DOHH2 (cell line): ENCODE measurements at regions not wholly inside any gene's neighbourhood (a gene's known extent, or its start where the extent isn't known, plus 50 kb on each side); places are given as distances from the start of the nearest gene placed in this dataset.

ENCODE experiments used
- H3F3A ChIP-seq: fragments of 200-600 bp; sonication (generic), shearing (Covaris generic); 2 replicates; pipeline ENCODE4 v1.6.0; 2016; ENCODE audit warnings: antibody characterized with exemption, mild to moderate bottlenecking; ENCODE audit not compliant: control insufficient read depth, insufficient read depth
- H3K27ac ChIP-seq: fragments of 200-600 bp; sonication (generic); 2 replicates; pipeline ENCODE4 v1.5.1; 2014; ENCODE audit warnings: low read depth, mild to moderate bottlenecking, low read length, moderate library complexity
- H3K27me3 ChIP-seq: fragments of 200-600 bp; sonication (generic); 2 replicates; pipeline ENCODE4 v1.6.1; 2014; ENCODE audit warnings: mild to moderate bottlenecking, low read length, mixed read lengths; ENCODE audit not compliant: control insufficient read depth
- H3K36me3 ChIP-seq: fragments of 200-600 bp; sonication (generic); 2 replicates; pipeline ENCODE4 v1.6.1; 2014; ENCODE audit warnings: mild to moderate bottlenecking, low read length, moderate library complexity, mixed read lengths; ENCODE audit not compliant: control insufficient read depth
- H3K4me1 ChIP-seq: fragments of 200-600 bp; sonication (generic); 2 replicates; pipeline ENCODE4 v1.6.1; 2014; ENCODE audit warnings: mild to moderate bottlenecking, low read length, mixed read lengths; ENCODE audit not compliant: control insufficient read depth
- H3K4me2 ChIP-seq: fragments of 200-600 bp; sonication (generic); 2 replicates; pipeline ENCODE4 v1.6.0; 2014; ENCODE audit warnings: mild to moderate bottlenecking, low read length, moderate library complexity
- H3K4me3 ChIP-seq: fragments of 200-600 bp; sonication (generic); 2 replicates; pipeline ENCODE4 v1.5.1; 2014; ENCODE audit warnings: mild to moderate bottlenecking, low read length, mixed read lengths
- H3K79me2 ChIP-seq: fragments of 200-600 bp; sonication (generic); 2 replicates; pipeline ENCODE4 v1.6.1; 2014; ENCODE audit warnings: mild to moderate bottlenecking, low read length, mixed read lengths; ENCODE audit not compliant: control insufficient read depth
- H3K9me2 ChIP-seq: fragments of 200-600 bp; sonication (generic); replicated peaks from 2 replicates; pipeline ENCODE4 v1.6.1; 2014; ENCODE audit warnings: mild to moderate bottlenecking, low read length, mixed read lengths; ENCODE audit not compliant: control insufficient read depth
- H3K9me3 ChIP-seq: fragments of 200-600 bp; sonication (generic); 2 replicates; pipeline ENCODE4 v1.6.1; 2014; ENCODE audit warnings: antibody characterized with exemption, low read length, mixed read lengths; ENCODE audit not compliant: control insufficient read depth, insufficient read depth
- H4K20me1 ChIP-seq: fragments of 200-600 bp; sonication (generic); 2 replicates; pipeline ENCODE4 v1.6.0; 2014; ENCODE audit warnings: low read depth, mild to moderate bottlenecking, antibody characterized with exemption, low read length, moderate library complexity; ENCODE audit not compliant: control insufficient read depth, insufficient read depth
- EZH2phosphoT487 ChIP-seq: fragments of 200-600 bp; sonication (generic); IDR thresholded peaks from 2 replicates; pipeline ENCODE4 v1.6.1; 2017; ENCODE audit warnings: borderline replicate concordance, mild to moderate bottlenecking, antibody characterized with exemption, low read length, moderate library complexity, mixed read lengths
- TF ChIP-seq, protein P1 (sequence below): fragments of 200-600 bp; sonication (generic); IDR thresholded peaks from one replicate; pipeline ENCODE4 v1.5.1; 2014; ENCODE audit warnings: antibody characterized with exemption, mild to moderate bottlenecking, low read depth, low read length; ENCODE audit not compliant: poor library complexity, severe bottlenecking

DNA sequence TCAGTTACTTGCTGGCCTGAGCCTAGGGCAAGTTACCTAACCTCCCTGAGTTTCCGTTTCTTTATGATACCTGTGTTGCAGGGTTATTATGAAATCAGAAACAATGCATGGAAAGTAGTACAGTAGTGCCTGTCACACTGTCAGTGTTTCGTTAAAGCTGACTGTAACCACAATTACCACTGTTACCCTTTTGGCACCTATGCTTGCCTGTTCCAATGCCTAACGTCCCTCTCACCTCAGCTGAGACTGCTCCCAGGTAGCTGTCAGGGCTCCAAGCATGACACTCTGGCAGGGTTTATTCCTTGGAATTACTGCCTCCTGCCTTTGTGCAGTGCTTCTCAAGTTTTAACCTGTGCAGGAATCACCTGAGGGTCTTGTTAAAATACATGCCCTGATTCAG, 135.2 kb upstream of the RBMS1 start:
- no peak overlapping the region for H3K4me3 ChIP-seq
- no peaks in the 10 kb centered on the region for H3K79me2 ChIP-seq
- no peaks in the 10 kb centered on the region for H3K4me1 ChIP-seq
- no peaks in the 10 kb centered on the region for H3K36me3 ChIP-seq
- TF ChIP-seq, protein P1, sequence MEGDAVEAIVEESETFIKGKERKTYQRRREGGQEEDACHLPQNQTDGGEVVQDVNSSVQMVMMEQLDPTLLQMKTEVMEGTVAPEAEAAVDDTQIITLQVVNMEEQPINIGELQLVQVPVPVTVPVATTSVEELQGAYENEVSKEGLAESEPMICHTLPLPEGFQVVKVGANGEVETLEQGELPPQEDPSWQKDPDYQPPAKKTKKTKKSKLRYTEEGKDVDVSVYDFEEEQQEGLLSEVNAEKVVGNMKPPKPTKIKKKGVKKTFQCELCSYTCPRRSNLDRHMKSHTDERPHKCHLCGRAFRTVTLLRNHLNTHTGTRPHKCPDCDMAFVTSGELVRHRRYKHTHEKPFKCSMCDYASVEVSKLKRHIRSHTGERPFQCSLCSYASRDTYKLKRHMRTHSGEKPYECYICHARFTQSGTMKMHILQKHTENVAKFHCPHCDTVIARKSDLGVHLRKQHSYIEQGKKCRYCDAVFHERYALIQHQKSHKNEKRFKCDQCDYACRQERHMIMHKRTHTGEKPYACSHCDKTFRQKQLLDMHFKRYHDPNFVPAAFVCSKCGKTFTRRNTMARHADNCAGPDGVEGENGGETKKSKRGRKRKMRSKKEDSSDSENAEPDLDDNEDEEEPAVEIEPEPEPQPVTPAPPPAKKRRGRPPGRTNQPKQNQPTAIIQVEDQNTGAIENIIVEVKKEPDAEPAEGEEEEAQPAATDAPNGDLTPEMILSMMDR: no peak
- TF ChIP-seq EZH2phosphoT487: no peak
- no peaks in the 10 kb centered on the region for H3K9me2 ChIP-seq
- no peaks in the 10 kb centered on the region for H4K20me1 ChIP-seq
- H3K27ac ChIP-seq: no peak overlapping the region
- H3K9me3 ChIP-seq: no peaks in the 10 kb centered on the region
- H3K4me2 ChIP-seq: no peak overlapping the region
- H3K27me3 ChIP-seq: no peaks in the 10 kb centered on the region
- H3F3A ChIP-seq: no peaks in the 10 kb centered on the region

DNA sequence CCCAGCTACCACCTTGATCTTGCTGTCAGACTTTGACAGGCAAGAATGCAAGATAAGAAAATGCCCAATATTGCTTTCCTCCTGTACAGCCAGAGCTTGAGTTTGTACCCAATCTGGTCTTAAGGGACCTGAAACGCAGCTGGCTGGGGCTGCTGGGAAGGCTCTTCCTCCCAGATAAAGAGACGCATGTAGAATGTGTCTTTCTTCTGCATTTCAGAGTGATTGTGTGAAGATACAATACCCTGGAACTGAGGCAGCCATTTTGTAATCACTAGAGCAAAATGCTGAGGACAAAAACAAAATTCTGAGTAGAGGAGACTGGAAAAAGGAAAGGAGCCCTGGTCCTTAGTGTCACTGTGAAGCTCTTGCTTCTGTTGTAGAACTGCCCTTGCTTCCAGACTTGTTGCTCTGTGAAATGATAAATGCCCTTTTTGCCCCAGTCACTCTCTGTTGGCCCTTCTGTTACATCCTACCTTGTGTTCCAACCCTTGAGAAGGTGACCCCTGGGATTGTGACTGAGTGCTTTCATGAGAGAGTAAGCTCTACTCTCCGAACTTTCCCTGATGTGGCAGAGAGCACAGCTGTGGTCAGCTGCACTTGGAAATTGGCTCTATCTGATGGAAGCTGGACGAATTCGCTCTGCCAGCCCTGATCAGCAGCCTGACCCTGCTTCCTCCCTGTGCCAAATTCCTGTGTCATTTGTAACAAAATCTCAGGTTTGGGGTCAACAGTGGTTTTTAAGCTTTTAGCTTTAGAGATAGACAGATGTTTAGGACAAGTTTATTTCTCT, 137.4 kb upstream of the RBMS1 start:
- no peaks in the 10 kb centered on the region for H3F3A ChIP-seq
- no peak overlapping the region for H3K27ac ChIP-seq
- H3K4me3 ChIP-seq: no peak overlapping the region
- no peaks in the 10 kb centered on the region for H3K9me3 ChIP-seq
- no peaks in the 10 kb centered on the region for H3K36me3 ChIP-seq
- TF ChIP-seq EZH2phosphoT487: no peak
- TF ChIP-seq, protein P1: no peak
- no peaks in the 10 kb centered on the region for H3K4me1 ChIP-seq
- no peak overlapping the region for H3K4me2 ChIP-seq
- H3K9me2 ChIP-seq: no peaks in the 10 kb centered on the region
- no peaks in the 10 kb centered on the region for H3K79me2 ChIP-seq
- H4K20me1 ChIP-seq: no peaks in the 10 kb centered on the region
- no peaks in the 10 kb centered on the region for H3K27me3 ChIP-seq

DNA sequence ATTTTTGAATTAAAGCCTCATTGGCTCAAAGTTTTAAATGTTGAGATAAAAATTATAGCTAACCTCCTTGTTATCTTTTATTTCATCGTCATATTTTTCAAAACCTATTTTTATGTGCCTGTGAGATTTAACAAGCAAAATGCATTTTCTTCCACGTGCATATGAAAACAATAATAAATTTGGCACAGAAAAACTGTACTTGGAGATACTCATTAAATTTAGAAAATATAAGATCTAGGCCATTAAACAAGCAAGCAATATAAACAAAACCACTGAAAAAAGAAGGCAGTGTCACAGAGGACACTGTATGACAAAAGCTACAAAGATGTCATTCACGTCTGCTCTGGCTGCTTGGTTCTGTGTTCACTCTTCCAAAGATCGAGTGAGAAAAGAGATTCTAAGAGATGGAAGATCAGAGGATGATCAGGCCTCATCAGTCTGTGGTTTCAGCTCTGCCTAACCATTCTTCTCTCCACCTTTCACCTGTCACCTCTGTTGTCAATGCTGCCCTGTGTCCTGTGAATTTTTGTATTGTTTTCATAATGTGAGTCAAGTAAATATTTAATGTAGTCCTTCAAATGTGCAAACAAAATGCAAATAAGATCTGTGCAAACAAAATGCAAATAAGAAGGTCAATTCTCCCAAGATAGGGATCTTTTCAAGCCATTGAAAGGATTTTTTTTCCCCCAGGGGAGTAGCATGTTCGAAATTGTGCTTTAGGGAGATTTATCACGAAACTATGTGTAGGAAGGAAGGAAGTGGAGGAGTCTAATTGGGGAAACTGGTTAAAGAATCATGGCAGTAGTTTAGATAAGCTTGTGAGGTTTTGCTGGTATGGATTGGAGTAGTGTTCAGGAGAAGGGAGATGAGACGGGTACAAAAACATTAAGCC, 138.7 kb upstream of the RBMS1 start:
- no peak overlapping the region for H3K27ac ChIP-seq
- H3K79me2 ChIP-seq: no peaks in the 10 kb centered on the region
- H3K4me3 ChIP-seq: no peak overlapping the region
- no peak overlapping the region for H3K4me2 ChIP-seq
- H4K20me1 ChIP-seq: no peaks in the 10 kb centered on the region
- TF ChIP-seq EZH2phosphoT487: no peak
- TF ChIP-seq, protein P1: no peak
- H3K9me3 ChIP-seq: no peaks in the 10 kb centered on the region
- H3K36me3 ChIP-seq: no peaks in the 10 kb centered on the region
- H3K9me2 ChIP-seq: no peaks in the 10 kb centered on the region
- H3K4me1 ChIP-seq: no peaks in the 10 kb centered on the region
- H3K27me3 ChIP-seq: no peaks in the 10 kb centered on the region
- H3F3A ChIP-seq: no peaks in the 10 kb centered on the region
